ENCODE measurements at regions not wholly inside any gene's neighbourhood (a gene's known extent, or its start where the extent isn't known, plus 50 kb on each side); places are given as distances from the start of the nearest gene placed in this dataset.

DNA sequence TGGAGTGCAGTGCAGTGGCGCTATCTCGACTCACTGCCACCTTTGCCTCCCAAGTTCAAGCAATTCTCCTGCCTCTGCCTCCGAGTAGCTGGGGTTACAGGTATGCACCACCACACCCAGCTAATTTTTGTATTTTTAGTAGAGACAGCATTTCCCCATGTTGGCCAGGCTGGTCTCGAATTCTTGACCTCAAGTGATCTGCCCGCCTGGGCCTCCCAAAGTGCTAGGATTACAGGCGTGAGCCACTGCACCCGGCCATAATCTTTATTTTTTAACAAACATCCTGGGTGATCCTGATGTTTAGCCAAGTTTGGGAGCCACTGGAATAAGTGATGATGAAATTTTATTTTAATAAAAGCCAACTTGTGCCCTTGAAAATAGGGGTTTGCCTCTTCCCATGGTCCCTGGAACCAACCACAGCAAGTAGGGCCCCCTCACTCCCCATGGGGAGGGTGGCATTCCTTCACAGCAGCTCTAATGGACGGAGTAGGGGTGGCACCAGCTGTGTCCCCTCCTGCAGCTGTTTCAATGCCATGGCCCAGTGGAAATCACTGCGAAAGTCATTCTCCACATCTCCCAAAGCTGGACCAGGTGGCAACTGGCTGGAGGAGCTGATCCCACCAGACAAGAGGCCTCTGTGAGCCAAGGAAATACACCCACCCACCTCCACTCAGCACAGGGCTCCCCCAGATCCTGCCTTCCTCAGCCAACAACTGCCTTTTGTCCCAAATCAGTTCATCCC is 194.8 kb downstream of the ZFP36L2 start:
- DNase-seq (ENCODE audit: low read depth in 1 of 2, low spot score in 2 of 2): no peak
- Histone ChIP-seq H3K9me3 (replicated peaks) (no peaks in the 10 kb centered on the region), H3K36me3 (no peaks in the 10 kb centered on the region), H3K27ac (no peak overlapping the region), H3K4me3 (no peak overlapping the region), H3K4me1 (replicated peaks) (peaks cover 29% of the 10 kb centered on the region), H3K27me3 (replicated peaks) (no peaks in the 10 kb centered on the region)

DNA sequence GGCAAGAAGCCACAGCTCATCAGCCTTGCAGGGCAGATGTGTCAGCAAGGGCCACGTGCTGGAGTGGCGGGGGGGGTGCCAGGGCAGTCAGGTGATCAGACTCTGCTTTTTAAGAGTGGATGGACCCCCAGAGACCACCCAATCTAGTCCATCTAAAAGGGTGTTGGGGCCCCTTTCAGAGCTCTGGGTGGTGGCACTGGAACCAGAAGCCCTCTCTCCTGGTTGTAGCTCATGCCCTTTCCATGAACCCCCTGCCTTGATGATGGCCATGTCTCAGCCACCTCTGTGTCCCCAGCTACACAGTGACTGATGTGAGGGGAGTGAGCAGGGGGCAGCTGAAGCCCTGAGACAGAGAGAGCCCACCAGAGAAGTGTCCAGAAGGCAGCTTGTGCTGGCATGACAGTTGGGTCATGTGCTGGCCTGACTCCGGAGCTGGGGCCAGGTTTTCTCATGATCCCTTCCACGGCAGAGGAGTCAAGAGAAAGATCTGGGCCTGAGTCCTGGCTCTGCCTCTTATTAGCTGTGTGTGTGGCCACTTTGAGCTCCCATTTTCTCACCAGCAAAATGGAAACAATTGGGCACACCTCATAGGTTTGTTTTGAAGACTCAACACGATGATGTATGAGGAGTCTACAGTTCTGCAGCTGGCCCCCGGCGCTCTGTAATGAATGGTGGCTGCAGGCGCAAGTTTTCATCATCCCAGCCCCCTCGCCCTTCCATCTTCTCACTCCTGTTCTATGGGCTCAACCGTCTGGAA is 195.7 kb downstream of the ZFP36L2 start:
- Histone ChIP-seq H3K4me1 (replicated peaks) (peaks cover 36% of the 10 kb centered on the region), H3K27me3 (replicated peaks) (no peaks in the 10 kb centered on the region), H3K36me3 (no peaks in the 10 kb centered on the region), H3K4me3 (no peak overlapping the region), H3K27ac (no peak overlapping the region), H3K9me3 (replicated peaks) (no peaks in the 10 kb centered on the region)
- DNase-seq (ENCODE audit: low read depth in 1 of 2, low spot score in 2 of 2): no peak

DNA sequence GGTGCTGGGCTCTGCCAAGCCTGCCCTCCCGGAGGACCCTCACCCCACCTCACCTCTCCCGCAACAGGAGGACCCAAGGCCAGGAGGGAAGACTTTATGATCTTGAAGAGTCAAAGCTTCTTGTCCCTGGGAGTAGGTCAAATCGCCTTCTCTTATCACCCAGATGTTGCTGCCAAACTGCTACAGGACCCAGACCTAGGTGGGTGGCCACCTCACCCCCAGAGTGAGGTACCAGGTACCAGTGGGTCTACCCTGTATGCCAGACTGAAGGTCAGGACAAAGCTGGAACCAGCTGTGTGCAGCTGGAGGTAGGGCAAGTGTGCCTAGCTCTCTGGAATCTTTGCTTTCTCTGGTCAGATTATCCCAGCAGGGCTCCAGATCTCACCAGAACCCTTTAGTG is 197.2 kb downstream of the ZFP36L2 start:
- no peaks in the 10 kb centered on the region for H3K9me3 ChIP-seq (replicated peaks)
- no peak overlapping the region for H3K4me3 ChIP-seq
- H3K4me1 ChIP-seq (replicated peaks): peaks cover 52% of the 10 kb centered on the region
- no peak for DNase-seq (ENCODE audit: low read depth in 1 of 2, low spot score in 2 of 2)
- no peaks in the 10 kb centered on the region for H3K27me3 ChIP-seq (replicated peaks)
- no peaks in the 10 kb centered on the region for H3K36me3 ChIP-seq
- no peak overlapping the region for H3K27ac ChIP-seq

DNA sequence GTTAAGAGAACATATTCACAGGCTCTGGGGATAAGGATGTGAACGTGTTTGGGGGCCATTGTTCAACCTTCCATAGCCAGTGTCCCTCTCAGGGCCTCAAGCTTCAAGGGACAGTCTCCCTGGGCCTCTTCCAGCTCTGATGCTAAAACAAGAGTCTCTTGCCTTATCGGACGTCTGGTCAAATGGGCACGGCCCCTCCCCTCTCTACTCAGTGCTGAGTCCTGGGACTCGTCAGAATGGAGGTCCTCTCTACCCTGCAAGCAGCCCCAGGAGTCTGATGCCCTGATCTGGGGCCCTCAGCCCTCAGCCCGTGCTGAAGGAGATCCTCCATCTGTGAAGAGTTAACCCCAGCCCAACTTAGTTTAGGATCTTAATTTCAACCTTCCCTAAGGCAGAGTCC is 198.2 kb downstream of the ZFP36L2 start:
- no peaks in the 10 kb centered on the region for H3K36me3 ChIP-seq
- peaks cover 54% of the 10 kb centered on the region for H3K4me1 ChIP-seq (replicated peaks)
- no peak overlapping the region for H3K4me3 ChIP-seq
- no peaks in the 10 kb centered on the region for H3K27me3 ChIP-seq (replicated peaks)
- DNase-seq (ENCODE audit: low read depth in 1 of 2, low spot score in 2 of 2): no peak
- no peak overlapping the region for H3K27ac ChIP-seq
- no peaks in the 10 kb centered on the region for H3K9me3 ChIP-seq (replicated peaks)

GRCh38 chr2:43027097-43027873 is 199.1 kb downstream of the ZFP36L2 start:
- H3K4me3 ChIP-seq: no peak overlapping the region
- no peaks in the 10 kb centered on the region for H3K9me3 ChIP-seq (replicated peaks)
- H3K36me3 ChIP-seq: no peaks in the 10 kb centered on the region
- H3K27me3 ChIP-seq (replicated peaks): no peaks in the 10 kb centered on the region
- peaks cover 54% of the 10 kb centered on the region for H3K4me1 ChIP-seq (replicated peaks)
- no peak overlapping the region for H3K27ac ChIP-seq
- no peak for DNase-seq (ENCODE audit: low read depth in 1 of 2, low spot score in 2 of 2)

GRCh38 chr2:43026426-43027096 is 199.8 kb downstream of the ZFP36L2 start:
- Histone ChIP-seq H3K36me3 (no peaks in the 10 kb centered on the region), H3K9me3 (replicated peaks) (no peaks in the 10 kb centered on the region), H3K4me3 (no peak overlapping the region), H3K27ac (no peak overlapping the region), H3K4me1 (replicated peaks) (peaks cover 54% of the 10 kb centered on the region), H3K27me3 (replicated peaks) (no peaks in the 10 kb centered on the region)
- no peak for DNase-seq (ENCODE audit: low read depth in 1 of 2, low spot score in 2 of 2)

GRCh38 chr2:43025709-43026295 is 200.6 kb downstream of the ZFP36L2 start:
- H3K4me1 ChIP-seq (replicated peaks): peaks cover 51% of the 10 kb centered on the region
- H3K4me3 ChIP-seq: no peak overlapping the region
- H3K27me3 ChIP-seq (replicated peaks): no peaks in the 10 kb centered on the region
- peak overlapping the region; percentile 32 for H3K27ac ChIP-seq
- no peaks in the 10 kb centered on the region for H3K36me3 ChIP-seq
- H3K9me3 ChIP-seq (replicated peaks): no peaks in the 10 kb centered on the region
- DNase-seq (ENCODE audit: low read depth in 1 of 2, low spot score in 2 of 2): no peak

- Histone ChIP-seq H3K27me3 (replicated peaks) (no peaks in the 10 kb centered on the region), H3K4me3 (no peak overlapping the region), H3K9me3 (replicated peaks) (no peaks in the 10 kb centered on the region), H3K27ac (no peak overlapping the region), H3K4me1 (replicated peaks) (peaks cover 47% of the 10 kb centered on the region), H3K36me3 (no peaks in the 10 kb centered on the region)
- DNase-seq (ENCODE audit: low read depth in 1 of 2, low spot score in 2 of 2): peak; percentile 83 to 85
These were observed 201.8 kb downstream of the ZFP36L2 start for GRCh38 chr2:43024515-43025011.

GRCh38 chr2:43023791-43024514 is 202.5 kb downstream of the ZFP36L2 start:
- Histone ChIP-seq H3K4me1 (replicated peaks) (peaks cover 44% of the 10 kb centered on the region), H3K36me3 (no peaks in the 10 kb centered on the region), H3K9me3 (replicated peaks) (no peaks in the 10 kb centered on the region), H3K27me3 (replicated peaks) (no peaks in the 10 kb centered on the region), H3K4me3 (no peak overlapping the region), H3K27ac (no peak overlapping the region)
- no peak for DNase-seq (ENCODE audit: low read depth in 1 of 2, low spot score in 2 of 2)

DNA sequence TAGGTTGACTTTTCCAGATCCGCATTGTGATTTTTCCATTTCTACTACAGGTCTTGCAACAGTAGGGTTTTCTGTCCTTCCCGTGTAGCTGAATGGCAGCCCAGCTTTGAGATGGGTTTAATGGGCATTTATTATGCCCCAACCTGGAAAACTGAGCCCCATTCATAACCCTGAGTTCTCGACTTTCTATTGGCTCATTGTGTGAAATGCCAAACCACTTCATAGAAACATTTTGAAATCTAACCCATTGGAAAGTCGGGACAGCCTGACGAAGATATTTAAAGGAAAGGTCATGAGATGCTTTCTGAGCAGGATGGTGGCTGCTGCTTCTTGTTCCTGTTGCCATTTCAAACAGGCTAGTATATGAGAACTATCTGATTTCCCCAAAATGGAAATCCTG is 203.5 kb downstream of the ZFP36L2 start:
- no peak overlapping the region for H3K27ac ChIP-seq
- no peak for DNase-seq (ENCODE audit: low read depth in 1 of 2, low spot score in 2 of 2)

DNA sequence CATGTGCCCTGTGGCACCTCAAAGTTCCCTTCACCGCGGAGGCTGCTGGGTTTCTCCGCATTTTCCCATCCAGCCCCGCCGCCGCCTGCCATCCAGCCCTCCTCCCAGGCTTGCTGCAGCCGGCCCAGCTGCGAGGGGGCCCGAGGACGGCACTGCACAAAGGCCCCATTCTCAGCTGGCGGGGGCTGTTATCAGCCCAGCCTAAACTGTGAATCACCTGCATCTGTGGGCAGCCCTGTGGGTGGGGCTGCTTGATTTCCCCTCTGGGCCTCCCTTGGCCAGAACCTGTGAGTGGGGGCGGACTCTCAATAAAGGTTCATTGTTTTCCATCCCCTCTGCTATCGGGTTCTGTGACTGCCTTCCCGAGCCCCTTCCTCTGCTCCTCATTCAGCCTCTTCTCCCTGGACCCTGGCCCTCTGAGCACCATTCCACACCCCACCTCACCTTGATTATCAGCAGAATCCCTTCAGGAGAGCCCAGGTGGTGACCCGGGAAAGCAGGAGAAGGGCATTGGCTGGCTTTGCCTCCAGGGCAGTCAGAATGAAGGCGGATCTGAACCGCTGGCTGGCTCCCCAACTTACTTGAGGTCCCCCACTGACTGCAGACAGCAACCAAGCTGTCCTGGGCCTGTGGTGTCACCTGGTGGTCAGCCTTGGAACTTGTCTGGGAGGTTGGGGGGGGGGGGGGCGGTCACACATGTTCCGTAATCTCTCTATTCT is 204.5 kb downstream of the ZFP36L2 start:
- Histone ChIP-seq H3K27ac (no peak overlapping the region), H3K4me1 (replicated peaks) (peaks cover 28% of the 10 kb centered on the region), H3K4me3 (no peak overlapping the region), H3K36me3 (no peaks in the 10 kb centered on the region), H3K27me3 (replicated peaks) (no peaks in the 10 kb centered on the region), H3K9me3 (replicated peaks) (no peaks in the 10 kb centered on the region)
- no peak for DNase-seq (ENCODE audit: low read depth in 1 of 2, low spot score in 2 of 2)

More for the DNA sequence above, 203.5 kb downstream of the ZFP36L2 start:
- Histone ChIP-seq H3K27me3 (replicated peaks) (no peaks in the 10 kb centered on the region), H3K4me1 (replicated peaks) (peaks cover 33% of the 10 kb centered on the region), H3K9me3 (replicated peaks) (no peaks in the 10 kb centered on the region), H3K4me3 (no peak overlapping the region), H3K36me3 (no peaks in the 10 kb centered on the region)

DNA sequence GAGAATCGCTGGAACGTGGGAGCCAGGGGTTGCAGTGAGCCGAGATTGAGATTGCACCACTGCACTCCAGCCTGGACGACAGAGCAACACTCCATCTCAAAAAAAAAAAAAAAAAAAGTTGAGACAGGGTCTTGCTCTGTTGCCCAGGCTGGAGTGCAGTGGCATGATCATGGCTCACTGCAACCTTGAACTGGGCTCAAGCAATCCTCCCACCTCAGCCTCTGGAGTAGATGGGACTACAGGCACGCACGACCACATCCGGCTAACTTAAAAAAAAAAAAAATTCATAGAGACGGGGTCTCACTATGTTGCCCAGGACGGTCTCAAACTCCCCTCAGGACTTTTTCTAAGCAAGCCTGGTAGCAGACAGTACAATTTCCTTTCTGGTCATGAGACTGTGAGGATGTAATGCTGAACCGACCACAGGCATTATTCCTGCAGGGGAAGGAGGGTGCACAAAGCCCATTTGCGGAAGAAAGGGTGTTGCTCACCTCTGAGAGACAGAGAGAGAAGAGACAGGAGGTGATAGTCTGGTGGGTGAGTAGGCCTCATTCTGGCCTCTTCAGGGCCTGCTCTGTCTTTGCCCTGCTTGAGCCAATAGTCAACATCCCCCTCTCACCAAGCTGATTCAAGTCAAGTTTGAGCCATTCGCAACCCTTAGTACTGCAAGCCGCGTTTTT is 205.3 kb downstream of the ZFP36L2 start:
- Histone ChIP-seq H3K36me3 (no peaks in the 10 kb centered on the region), H3K4me3 (no peak overlapping the region), H3K9me3 (replicated peaks) (no peaks in the 10 kb centered on the region), H3K27ac (no peak overlapping the region), H3K27me3 (replicated peaks) (no peaks in the 10 kb centered on the region), H3K4me1 (replicated peaks) (peaks cover 22% of the 10 kb centered on the region)
- no peak for DNase-seq (ENCODE audit: low read depth in 1 of 2, low spot score in 2 of 2)
